ENCODE measurements at regions not wholly inside any gene's neighbourhood (a gene's known extent, or its start where the extent isn't known, plus 50 kb on each side); places are given as distances from the start of the nearest gene placed in this dataset.

GRCh38 chr20:48394415-48395081 lies 433.3 kb downstream of the PREX1 start:
- Mint-ChIP-seq H3K36me3 (ENCODE audit: low read depth) (no peaks in the 10 kb centered on the region), H3K27ac (no peak overlapping the region), H3K9me3 (peaks cover 22% of the 10 kb centered on the region), H3K4me1 (peaks cover 26% of the 10 kb centered on the region), H3K4me3 (no peak overlapping the region), H3K27me3 (ENCODE audit: insufficient read depth) (peaks cover 8% of the 10 kb centered on the region)
- H3K27ac ChIP-seq (ENCODE audit: low read depth, low read length): no peak overlapping the region
- H3K36me3 ChIP-seq (ENCODE audit: control insufficient read depth, insufficient read depth, low read length): no peaks in the 10 kb centered on the region
- H3K9me3 ChIP-seq (ENCODE audit: control insufficient read depth, low read length): peaks cover 18% of the 10 kb centered on the region
- WGBS, 2 experiments (ENCODE audit: insufficient coverage in 1 of 2, insufficient read length in 1 of 2): 90 to 100% methylated on average over 6 to 9 of the region's 9 CpGs
- no peak for TF ChIP-seq CTCF (conservative IDR thresholded peaks at IDR 0.05)
- no peak overlapping the region for H3K4me3 ChIP-seq (ENCODE audit: low read length)
- H3K4me1 ChIP-seq (ENCODE audit: control insufficient read depth, insufficient read depth, low read length): peaks cover 18% of the 10 kb centered on the region
- no peaks in the 10 kb centered on the region for H3K27me3 ChIP-seq (ENCODE audit: control insufficient read depth, insufficient read depth, low read length, poor library complexity, severe bottlenecking)
- H3K9ac ChIP-seq (ENCODE audit: extremely low read depth, low read length, poor library complexity, severe bottlenecking): no peak overlapping the region
- DNase-seq: no peak

GRCh38 chr20:48393737-48394314 lies 434.0 kb downstream of the PREX1 start:
- H3K4me1 ChIP-seq (ENCODE audit: control insufficient read depth, insufficient read depth, low read length): peaks cover 12% of the 10 kb centered on the region
- peaks cover 18% of the 10 kb centered on the region for H3K9me3 ChIP-seq (ENCODE audit: control insufficient read depth, low read length)
- H3K27ac ChIP-seq (ENCODE audit: low read depth, low read length): no peak overlapping the region
- no peaks in the 10 kb centered on the region for H3K36me3 Mint-ChIP-seq (ENCODE audit: low read depth)
- no peaks in the 10 kb centered on the region for H3K36me3 ChIP-seq (ENCODE audit: control insufficient read depth, insufficient read depth, low read length)
- no peak for DNase-seq
- H3K4me3 ChIP-seq (ENCODE audit: low read length): no peak overlapping the region
- H3K4me3 Mint-ChIP-seq: no peak overlapping the region
- no peak overlapping the region for H3K9ac ChIP-seq (ENCODE audit: extremely low read depth, low read length, poor library complexity, severe bottlenecking)
- H3K4me1 Mint-ChIP-seq: peaks cover 26% of the 10 kb centered on the region
- no peak for TF ChIP-seq CTCF (conservative IDR thresholded peaks at IDR 0.05)
- H3K9me3 Mint-ChIP-seq: peaks cover 22% of the 10 kb centered on the region
- 90 to 93% methylated on average over 10 to 12 of the region's 12 CpGs for WGBS, 2 experiments (ENCODE audit: insufficient coverage in 1 of 2, insufficient read length in 1 of 2)
- H3K27me3 Mint-ChIP-seq (ENCODE audit: insufficient read depth): peaks cover 8% of the 10 kb centered on the region
- no peaks in the 10 kb centered on the region for H3K27me3 ChIP-seq (ENCODE audit: control insufficient read depth, insufficient read depth, low read length, poor library complexity, severe bottlenecking)
- H3K27ac Mint-ChIP-seq: no peak overlapping the region

GRCh38 chr20:48393311-48393685 lies 434.5 kb downstream of the PREX1 start:
- TF ChIP-seq CTCF (conservative IDR thresholded peaks at IDR 0.05): no peak
- no peak overlapping the region for H3K4me3 ChIP-seq (ENCODE audit: low read length)
- H3K36me3 ChIP-seq (ENCODE audit: control insufficient read depth, insufficient read depth, low read length): no peaks in the 10 kb centered on the region
- H3K27me3 ChIP-seq (ENCODE audit: control insufficient read depth, insufficient read depth, low read length, poor library complexity, severe bottlenecking): no peaks in the 10 kb centered on the region
- Mint-ChIP-seq H3K9me3 (peaks cover 22% of the 10 kb centered on the region), H3K27me3 (ENCODE audit: insufficient read depth) (peaks cover 8% of the 10 kb centered on the region), H3K36me3 (ENCODE audit: low read depth) (no peaks in the 10 kb centered on the region), H3K4me3 (no peak overlapping the region), H3K4me1 (peaks cover 26% of the 10 kb centered on the region), H3K27ac (no peak overlapping the region)
- 87 to 88% methylated on average over 6 to 8 of the region's 8 CpGs for WGBS, 2 experiments (ENCODE audit: insufficient coverage in 1 of 2, insufficient read length in 1 of 2)
- H3K9ac ChIP-seq (ENCODE audit: extremely low read depth, low read length, poor library complexity, severe bottlenecking): no peak overlapping the region
- peaks cover 18% of the 10 kb centered on the region for H3K9me3 ChIP-seq (ENCODE audit: control insufficient read depth, low read length)
- no peak overlapping the region for H3K27ac ChIP-seq (ENCODE audit: low read depth, low read length)
- H3K4me1 ChIP-seq (ENCODE audit: control insufficient read depth, insufficient read depth, low read length): peaks cover 8% of the 10 kb centered on the region
- DNase-seq: no peak
